ENCODE measurements at regions not wholly inside any gene's neighbourhood (a gene's known extent, or its start where the extent isn't known, plus 50 kb on each side); places are given as distances from the start of the nearest gene placed in this dataset.

DNA sequence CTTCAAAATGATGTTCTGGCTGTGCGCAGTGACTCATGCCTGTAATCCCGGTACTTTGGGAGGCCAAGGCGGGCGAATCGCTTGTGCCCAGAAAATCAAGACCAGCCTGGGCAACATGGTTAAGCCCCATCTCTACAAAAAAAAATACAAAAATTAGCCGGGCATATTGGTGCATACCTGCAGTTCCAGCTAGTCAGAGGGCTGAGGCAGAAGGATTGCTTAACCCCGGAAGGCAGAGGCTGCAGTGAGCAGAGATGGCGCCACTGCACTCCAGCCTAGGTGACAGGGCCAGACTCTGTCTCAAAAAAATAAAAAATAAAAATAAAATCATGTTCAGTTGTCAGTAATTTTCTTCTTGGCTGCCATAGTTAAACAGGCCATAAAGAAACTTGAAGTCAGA lies 245.9 kb upstream of the USP15 start:
- H3K9me3 Mint-ChIP-seq, result no peaks in the 10 kb centered on the region
- DNase-seq (ENCODE audit: extremely low spot score, unreplicated experiment), result no peak
- no peaks in the 10 kb centered on the region for H3K4me1 Mint-ChIP-seq (ENCODE audit: unreplicated experiment)
- H3K36me3 Mint-ChIP-seq, result no peaks in the 10 kb centered on the region
- H3K4me3 Mint-ChIP-seq, result no peak overlapping the region
- H3K27me3 Mint-ChIP-seq, result no peaks in the 10 kb centered on the region
- TF ChIP-seq, protein P1, sequence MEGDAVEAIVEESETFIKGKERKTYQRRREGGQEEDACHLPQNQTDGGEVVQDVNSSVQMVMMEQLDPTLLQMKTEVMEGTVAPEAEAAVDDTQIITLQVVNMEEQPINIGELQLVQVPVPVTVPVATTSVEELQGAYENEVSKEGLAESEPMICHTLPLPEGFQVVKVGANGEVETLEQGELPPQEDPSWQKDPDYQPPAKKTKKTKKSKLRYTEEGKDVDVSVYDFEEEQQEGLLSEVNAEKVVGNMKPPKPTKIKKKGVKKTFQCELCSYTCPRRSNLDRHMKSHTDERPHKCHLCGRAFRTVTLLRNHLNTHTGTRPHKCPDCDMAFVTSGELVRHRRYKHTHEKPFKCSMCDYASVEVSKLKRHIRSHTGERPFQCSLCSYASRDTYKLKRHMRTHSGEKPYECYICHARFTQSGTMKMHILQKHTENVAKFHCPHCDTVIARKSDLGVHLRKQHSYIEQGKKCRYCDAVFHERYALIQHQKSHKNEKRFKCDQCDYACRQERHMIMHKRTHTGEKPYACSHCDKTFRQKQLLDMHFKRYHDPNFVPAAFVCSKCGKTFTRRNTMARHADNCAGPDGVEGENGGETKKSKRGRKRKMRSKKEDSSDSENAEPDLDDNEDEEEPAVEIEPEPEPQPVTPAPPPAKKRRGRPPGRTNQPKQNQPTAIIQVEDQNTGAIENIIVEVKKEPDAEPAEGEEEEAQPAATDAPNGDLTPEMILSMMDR (conservative IDR thresholded peaks at IDR 0.05), result no peak
- H3K27ac Mint-ChIP-seq, result no peak overlapping the region

DNA sequence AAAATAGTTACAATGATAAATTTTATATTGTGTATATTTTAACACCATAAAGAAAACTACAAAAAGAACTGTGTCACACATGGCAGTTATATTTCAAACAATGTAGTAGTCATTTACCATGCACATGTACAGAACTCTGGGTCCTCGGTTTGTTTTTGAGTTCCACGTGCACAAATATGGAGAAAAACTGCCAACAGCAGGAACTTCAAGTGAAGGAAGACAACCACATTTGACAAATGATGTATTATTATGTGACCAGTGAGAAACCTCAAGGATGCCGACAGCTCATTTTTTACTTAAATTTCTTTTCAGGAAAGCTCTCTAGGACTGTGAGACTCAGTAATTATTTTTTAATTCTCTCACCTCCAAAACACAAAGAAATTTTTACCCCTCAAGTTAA lies 244.2 kb upstream of the USP15 start:
- no peaks in the 10 kb centered on the region for H3K27me3 Mint-ChIP-seq
- H3K27ac Mint-ChIP-seq, result no peak overlapping the region
- no peaks in the 10 kb centered on the region for H3K4me1 Mint-ChIP-seq (ENCODE audit: unreplicated experiment)
- TF ChIP-seq, protein P1 (conservative IDR thresholded peaks at IDR 0.05), result no peak
- DNase-seq (ENCODE audit: extremely low spot score, unreplicated experiment), result no peak
- no peak overlapping the region for H3K4me3 Mint-ChIP-seq
- H3K9me3 Mint-ChIP-seq, result no peaks in the 10 kb centered on the region
- H3K36me3 Mint-ChIP-seq, result no peaks in the 10 kb centered on the region

DNA sequence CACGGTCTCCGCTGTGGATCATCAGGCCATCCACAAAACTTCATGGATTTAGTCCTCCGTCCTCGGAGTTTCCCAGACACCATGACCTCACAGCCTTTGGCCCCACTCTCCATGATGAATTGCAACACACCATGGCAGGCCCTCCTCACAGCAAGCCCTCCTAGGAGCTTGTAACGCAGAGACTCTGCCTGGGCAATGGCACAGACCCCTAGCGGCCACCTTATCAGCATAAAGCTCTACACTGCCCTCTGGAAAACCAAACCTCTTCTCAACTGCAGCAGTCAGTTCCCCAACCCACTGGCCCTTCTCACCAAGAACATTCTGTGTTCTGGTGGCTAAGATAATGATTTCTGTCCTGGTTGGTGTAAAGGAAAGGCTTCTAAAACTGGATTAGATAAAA lies 238.4 kb upstream of the USP15 start:
- TF ChIP-seq, protein P1 (conservative IDR thresholded peaks at IDR 0.05), result no peak
- Mint-ChIP-seq H3K27ac (no peak overlapping the region), H3K4me3 (no peak overlapping the region), H3K27me3 (no peaks in the 10 kb centered on the region), H3K36me3 (no peaks in the 10 kb centered on the region), H3K9me3 (no peaks in the 10 kb centered on the region), H3K4me1 (ENCODE audit: unreplicated experiment) (no peaks in the 10 kb centered on the region)
- DNase-seq (ENCODE audit: extremely low spot score, unreplicated experiment), result no peak

DNA sequence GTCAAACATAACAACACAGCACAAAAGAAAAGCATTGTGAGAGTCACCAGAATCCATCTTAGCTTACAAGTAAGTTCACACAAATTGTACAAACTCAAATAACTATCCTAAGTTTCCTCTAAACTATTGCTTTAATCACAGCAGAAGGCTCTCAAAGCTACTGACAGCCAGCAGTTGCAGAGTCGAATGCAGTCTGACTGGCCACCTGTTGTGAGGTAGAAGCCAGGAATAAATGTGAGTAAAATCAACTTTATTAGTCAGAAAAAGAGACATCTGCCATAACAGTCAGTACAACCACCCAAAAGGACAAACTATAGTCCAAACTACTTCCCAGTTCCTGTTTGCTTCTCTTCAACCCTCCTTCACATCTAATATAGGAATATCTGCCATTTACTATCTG lies 231.7 kb upstream of the USP15 start:
- no peaks in the 10 kb centered on the region for H3K9me3 Mint-ChIP-seq
- H3K27me3 Mint-ChIP-seq, result no peaks in the 10 kb centered on the region
- TF ChIP-seq, protein P1 (conservative IDR thresholded peaks at IDR 0.05), result no peak
- H3K36me3 Mint-ChIP-seq, result no peaks in the 10 kb centered on the region
- H3K27ac Mint-ChIP-seq, result no peak overlapping the region
- H3K4me1 Mint-ChIP-seq (ENCODE audit: unreplicated experiment), result no peaks in the 10 kb centered on the region
- DNase-seq (ENCODE audit: extremely low spot score, unreplicated experiment), result no peak
- no peak overlapping the region for H3K4me3 Mint-ChIP-seq

DNA sequence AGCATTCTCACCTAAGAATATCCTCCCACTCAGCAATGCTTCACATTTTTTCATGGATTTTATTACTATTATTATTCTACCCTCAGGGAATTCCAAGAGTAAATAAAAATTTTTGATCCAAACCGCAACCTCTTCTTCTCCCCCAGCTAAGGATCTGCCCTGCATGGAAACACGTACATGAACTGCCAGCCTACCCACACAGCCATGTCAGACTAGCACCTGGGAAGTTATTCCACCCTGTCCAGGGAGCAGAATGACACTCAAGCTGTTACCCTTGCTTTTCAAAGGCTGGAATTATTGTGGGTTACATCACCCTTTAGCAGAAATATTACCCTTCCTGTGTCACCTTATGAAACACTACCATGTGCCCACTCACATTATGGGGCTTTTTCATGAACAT lies 227.3 kb upstream of the USP15 start:
- Mint-ChIP-seq H3K9me3 (no peaks in the 10 kb centered on the region), H3K36me3 (no peaks in the 10 kb centered on the region), H3K27ac (no peak overlapping the region), H3K27me3 (no peaks in the 10 kb centered on the region), H3K4me1 (ENCODE audit: unreplicated experiment) (no peaks in the 10 kb centered on the region), H3K4me3 (no peak overlapping the region)
- no peak for DNase-seq (ENCODE audit: extremely low spot score, unreplicated experiment)
- TF ChIP-seq, protein P1 (conservative IDR thresholded peaks at IDR 0.05), result no peak
